Parathyroid adenoma (tissue), 2 donors: ENCODE measurements at regions not wholly inside any gene's neighbourhood (a gene's known extent, or its start where the extent isn't known, plus 50 kb on each side); places are given as distances from the start of the nearest gene placed in this dataset.

Source experiments
- H2AFZ ChIP-seq: fragments of 300-600 bp; sonication (generic); one replicate; pipeline ENCODE4 v1.7.0; 2017; ENCODE audit warnings: antibody characterized with exemption, mild to moderate bottlenecking
- H3K27ac ChIP-seq: fragments of 300-600 bp; sonication (generic); one replicate; pipeline ENCODE4 v1.7.0; 2017
- H3K27me3 ChIP-seq: fragments of 300-600 bp; sonication (generic); one replicate; pipeline ENCODE4 v1.7.0; 2017; ENCODE audit warnings: low read length; ENCODE audit not compliant: control insufficient read depth, insufficient read depth
- H3K36me3 ChIP-seq: fragments of 300-600 bp; sonication (generic); one replicate; pipeline ENCODE4 v1.7.0; 2017; ENCODE audit warnings: low read length; ENCODE audit not compliant: control insufficient read depth, insufficient read depth
- H3K4me1 ChIP-seq: fragments of 300-600 bp; sonication (generic); one replicate; pipeline ENCODE4 v1.7.0; 2017; ENCODE audit warnings: control low read depth
- H3K4me2 ChIP-seq: fragments of 300-600 bp; sonication (generic); one replicate; pipeline ENCODE4 v1.7.0; 2017; ENCODE audit warnings: low read length
- H3K4me3 ChIP-seq: fragments of 300-600 bp; sonication (generic); one replicate; pipeline ENCODE4 v1.7.0; 2017; ENCODE audit warnings: low read depth, low read length
- H3K79me2 ChIP-seq: fragments of 300-600 bp; sonication (generic); one replicate; pipeline ENCODE4 v1.7.0; 2017; ENCODE audit warnings: control low read depth
- H3K9ac ChIP-seq: fragments of 300-600 bp; sonication (generic); one replicate; pipeline ENCODE4 v1.7.0; 2017; ENCODE audit warnings: mild to moderate bottlenecking
- H3K9me3 ChIP-seq: fragments of 300-600 bp; sonication (generic); one replicate; pipeline ENCODE4 v1.7.0; 2017; ENCODE audit warnings: low read length; ENCODE audit not compliant: control insufficient read depth
- CTCF ChIP-seq: fragments of 300-600 bp; sonication (generic); IDR thresholded peaks from one replicate; pipeline ENCODE4 v1.7.0; 2017; ENCODE audit warnings: antibody characterized with exemption, mild to moderate bottlenecking
- donor health status: primary hyperparathyroidism.

GRCh38 chr15:85964471-85964870, 115.2 kb upstream of the AGBL1 start:
- Histone ChIP-seq H3K27me3 (no peaks in the 10 kb centered on the region), H3K27ac (no peak overlapping the region), H2AFZ (no peak overlapping the region), H3K4me1 (no peaks in the 10 kb centered on the region), H3K9me3 (no peaks in the 10 kb centered on the region), H3K4me3 (no peak overlapping the region), H3K9ac (no peak overlapping the region), H3K36me3 (no peaks in the 10 kb centered on the region), H3K79me2 (no peaks in the 10 kb centered on the region), H3K4me2 (no peak overlapping the region)
- no peak for TF ChIP-seq CTCF

- H3K4me1 ChIP-seq, result no peaks in the 10 kb centered on the region
- H3K9ac ChIP-seq, result no peak overlapping the region
- no peak overlapping the region for H3K4me3 ChIP-seq
- H2AFZ ChIP-seq, result no peak overlapping the region
- H3K79me2 ChIP-seq, result no peaks in the 10 kb centered on the region
- no peaks in the 10 kb centered on the region for H3K9me3 ChIP-seq
- no peak overlapping the region for H3K27ac ChIP-seq
- H3K36me3 ChIP-seq, result no peaks in the 10 kb centered on the region
- TF ChIP-seq CTCF, result no peak
- no peak overlapping the region for H3K4me2 ChIP-seq
- no peaks in the 10 kb centered on the region for H3K27me3 ChIP-seq
These were observed 112.1 kb upstream of the AGBL1 start for GRCh38 chr15:85967553-85967952.

- TF ChIP-seq CTCF, result no peak
- Histone ChIP-seq H3K27me3 (no peaks in the 10 kb centered on the region), H3K4me1 (no peaks in the 10 kb centered on the region), H3K4me2 (no peak overlapping the region), H3K4me3 (no peak overlapping the region), H3K36me3 (no peaks in the 10 kb centered on the region), H3K9me3 (peaks cover 3% of the 10 kb centered on the region), H3K27ac (no peak overlapping the region), H3K79me2 (no peaks in the 10 kb centered on the region), H2AFZ (no peak overlapping the region), H3K9ac (no peak overlapping the region)
These were observed 106.7 kb upstream of the AGBL1 start for GRCh38 chr15:85972805-85973540.

GRCh38 chr15:85973584-85974347, 105.9 kb upstream of the AGBL1 start:
- H3K9ac ChIP-seq, result no peak overlapping the region
- H3K36me3 ChIP-seq, result no peaks in the 10 kb centered on the region
- H3K27me3 ChIP-seq, result no peaks in the 10 kb centered on the region
- H3K4me1 ChIP-seq, result no peaks in the 10 kb centered on the region
- no peaks in the 10 kb centered on the region for H3K79me2 ChIP-seq
- no peak for TF ChIP-seq CTCF
- no peak overlapping the region for H3K4me2 ChIP-seq
- H2AFZ ChIP-seq, result no peak overlapping the region
- H3K27ac ChIP-seq, result no peak overlapping the region
- no peak overlapping the region for H3K4me3 ChIP-seq
- peaks cover 3% of the 10 kb centered on the region for H3K9me3 ChIP-seq

- Histone ChIP-seq H3K36me3 (no peaks in the 10 kb centered on the region), H3K4me3 (no peak overlapping the region), H3K9me3 (peaks cover 3% of the 10 kb centered on the region), H3K79me2 (no peaks in the 10 kb centered on the region), H3K4me1 (no peaks in the 10 kb centered on the region), H3K27ac (no peak overlapping the region), H3K4me2 (no peak overlapping the region), H2AFZ (no peak overlapping the region), H3K27me3 (no peaks in the 10 kb centered on the region), H3K9ac (no peak overlapping the region)
- no peak for TF ChIP-seq CTCF
These were observed 105.3 kb upstream of the AGBL1 start for GRCh38 chr15:85974348-85974705.
